Kidney (tissue), 13 donors: ENCODE measurements at regions not wholly inside any gene's neighbourhood (a gene's known extent, or its start where the extent isn't known, plus 50 kb on each side); places are given as distances from the start of the nearest gene placed in this dataset.

Experiments
- DNase-seq, 5 donors: peaks; one replicate each; pipeline ENCODE4 v3.0.0-alpha.2; 2013 to 2020
- FAIRE-seq: peaks from 2 replicates; lab custom pipeline; 2012; peaks lifted over from hg19 to GRCh38; lab: Jason Lieb, UNC
- H3K27ac ChIP-seq, 2 donors: one replicate each; pipeline ENCODE4 v1.7.0; 2013; ENCODE audit warnings: low read depth in 2 of 2, low read length in 2 of 2, inconsistent platforms in 1 of 2
- H3K27me3 ChIP-seq: one replicate; pipeline ENCODE4 v1.7.1; 2013; ENCODE audit warnings: low read length, inconsistent platforms; ENCODE audit not compliant: control insufficient read depth, insufficient read depth
- H3K36me3 ChIP-seq, 3 donors: one replicate each; pipeline versions ENCODE4 v1.7.0 to v1.7.1; 2013; ENCODE audit warnings: low read length in 3 of 3, control low read depth in 1 of 3, inconsistent platforms in 1 of 3; ENCODE audit not compliant: insufficient read depth in 3 of 3, control insufficient read depth in 2 of 3
- H3K4me1 ChIP-seq, 3 donors: one replicate each; pipeline versions ENCODE4 v1.7.0 to v1.7.1; 2013; ENCODE audit warnings: low read length in 3 of 3, inconsistent platforms in 1 of 3, low read depth in 1 of 3; ENCODE audit not compliant: control insufficient read depth in 2 of 3, insufficient read depth in 2 of 3
- H3K4me3 ChIP-seq, 3 donors: one replicate each; pipeline versions ENCODE4 v1.7.0 to v1.8.1; 2013; ENCODE audit warnings: low read length in 3 of 3, control low read depth in 1 of 3, inconsistent platforms in 1 of 3
- H3K9ac ChIP-seq, 3 donors: one replicate each; pipeline versions ENCODE4 v1.7.0 to v1.7.1; 2013; ENCODE audit warnings: low read length in 3 of 3, control low read depth in 1 of 3, inconsistent platforms in 1 of 3
- H3K9me3 ChIP-seq, 3 donors: one replicate each; pipeline versions ENCODE4 v1.7.0 to v1.7.1; 2013; ENCODE audit warnings: low read length in 3 of 3, control low read depth in 1 of 3, inconsistent platforms in 1 of 3; ENCODE audit not compliant: control insufficient read depth in 2 of 3, insufficient read depth in 1 of 3
- CTCF ChIP-seq: IDR thresholded peaks from 3 replicates; pipeline ENCODE4 v1.5.1; 2012; ENCODE audit warnings: mild to moderate bottlenecking, moderate library complexity, borderline replicate concordance; ENCODE audit not compliant: insufficient read depth; ENCODE audit errors: extremely low read depth
- intact Hi-C: fragments of 100-400 bp; cut with DNase I; formaldehyde crosslinking; loops from one replicate; pipeline ENCODE4 v1.11.1; 2022
- donor health status: control.
- donor health status: control.
- donor health status: control.
- donor health status: control.
- donor health status: control.
- donor health status: DM: yes; HTN: yes; CAD: no.
- donor health status: Normal renal cell carcinoma (clear cell type).

GRCh38 chr7:54115028-54115763, 427.0 kb upstream of the VSTM2A start:
- Histone ChIP-seq H3K9ac (no peak overlapping the region), H3K27me3 (no peaks in the 10 kb centered on the region), H3K4me1 (no peaks in the 10 kb centered on the region), H3K27ac (no peak overlapping the region), H3K4me3 (no peak overlapping the region), H3K9me3 (no peaks in the 10 kb centered on the region), H3K36me3 (no peaks in the 10 kb centered on the region)
- FAIRE-seq (no peak), DNase-seq (no peak)
- no peak for TF ChIP-seq CTCF
- intact Hi-C loops, result no loop called here

- Histone ChIP-seq H3K9me3 (no peaks in the 10 kb centered on the region), H3K4me3 (no peak overlapping the region), H3K4me1 (no peaks in the 10 kb centered on the region), H3K27me3 (no peaks in the 10 kb centered on the region), H3K27ac (no peak overlapping the region), H3K9ac (no peak overlapping the region), H3K36me3 (no peaks in the 10 kb centered on the region)
- intact Hi-C loops, result no loop called here
- no peak for TF ChIP-seq CTCF
- DNase-seq (no peak), FAIRE-seq (no peak)
Measured at GRCh38 chr7:54116956-54117355, 425.2 kb upstream of the VSTM2A start.

GRCh38 chr7:54129035-54129434, 413.1 kb upstream of the VSTM2A start:
- H3K9ac ChIP-seq, result no peak overlapping the region
- intact Hi-C loops, result no loop called here
- DNase-seq (no peak), FAIRE-seq (no peak)
- H3K4me1 ChIP-seq, result no peaks in the 10 kb centered on the region
- no peaks in the 10 kb centered on the region for H3K36me3 ChIP-seq
- H3K27ac ChIP-seq, result no peak overlapping the region
- H3K4me3 ChIP-seq, result no peak overlapping the region
- H3K27me3 ChIP-seq, result no peaks in the 10 kb centered on the region
- no peak for TF ChIP-seq CTCF
- H3K9me3 ChIP-seq, result no peaks in the 10 kb centered on the region
